ENCODE measurements at regions not wholly inside any gene's neighbourhood (a gene's known extent, or its start where the extent isn't known, plus 50 kb on each side); places are given as distances from the start of the nearest gene placed in this dataset.

- in situ Hi-C loops (cut with HindIII; ENCODE audit: low pct_unique_long_range_greater_than_20kb, low sequenced_read_pairs): no loop called here
- DNase-seq (ENCODE audit: low read depth, low spot score): no peak
Observed at GRCh38 chrX:816411-816810, 185.8 kb downstream of the SHOX start.

- DNase-seq (ENCODE audit: low read depth, low spot score): no peak
- in situ Hi-C loops (cut with HindIII; ENCODE audit: low pct_unique_long_range_greater_than_20kb, low sequenced_read_pairs): no loop called here
Observed at GRCh38 chrX:810186-810585, 179.6 kb downstream of the SHOX start.

DNA sequence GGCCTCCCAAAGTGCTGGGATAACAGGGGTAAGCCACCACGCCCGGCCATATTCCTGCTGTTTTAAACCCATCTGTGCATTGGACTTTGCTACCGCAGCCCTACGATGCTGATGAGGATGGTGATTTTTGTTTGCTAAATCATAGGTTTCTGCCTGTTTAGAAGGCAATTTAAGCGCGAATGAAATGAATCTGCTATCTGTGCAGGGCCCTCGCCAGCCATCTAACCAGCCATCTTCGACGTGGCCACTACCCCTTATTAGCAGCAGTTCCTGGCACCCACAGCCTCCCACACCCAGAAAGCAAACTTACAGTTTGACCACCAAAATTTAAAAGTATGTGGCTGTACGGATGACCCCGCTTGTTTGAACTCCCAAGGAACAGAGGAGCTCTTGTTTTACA lies 178.5 kb downstream of the SHOX start:
- DNase-seq (ENCODE audit: low read depth, low spot score): no peak
- in situ Hi-C loops (cut with HindIII; ENCODE audit: low pct_unique_long_range_greater_than_20kb, low sequenced_read_pairs): no loop called here

- DNase-seq (ENCODE audit: low read depth, low spot score): no peak
- in situ Hi-C loops (cut with HindIII; ENCODE audit: low pct_unique_long_range_greater_than_20kb, low sequenced_read_pairs): no loop called here
Observed at GRCh38 chrX:806586-806985, 176.0 kb downstream of the SHOX start.

DNA sequence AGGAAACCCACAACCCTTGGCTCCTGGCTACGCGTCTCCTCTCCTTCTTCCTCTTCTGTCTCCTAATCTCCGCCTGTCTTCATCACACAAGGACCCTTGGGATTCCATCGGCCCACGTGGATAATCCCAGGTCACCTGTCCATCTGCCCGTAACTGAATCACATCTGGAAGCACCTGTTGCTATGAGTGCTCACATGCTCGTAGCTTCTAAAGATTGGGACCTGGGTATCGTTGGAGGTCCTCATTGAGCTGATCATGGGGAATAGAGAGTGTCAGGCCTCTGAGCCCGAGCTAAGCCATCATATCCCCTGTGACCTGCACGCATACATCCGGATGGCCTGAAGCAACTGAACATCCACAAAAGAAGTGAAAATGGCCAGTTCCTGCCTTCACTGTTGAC lies 175.4 kb downstream of the SHOX start:
- in situ Hi-C loops (cut with HindIII; ENCODE audit: low pct_unique_long_range_greater_than_20kb, low sequenced_read_pairs): no loop called here
- no peak for DNase-seq (ENCODE audit: low read depth, low spot score)

GRCh38 chrX:805103-805670 lies 174.6 kb downstream of the SHOX start:
- in situ Hi-C loops (cut with HindIII; ENCODE audit: low pct_unique_long_range_greater_than_20kb, low sequenced_read_pairs): no loop called here
- no peak for DNase-seq (ENCODE audit: low read depth, low spot score)

GRCh38 chrX:802846-803245 lies 172.3 kb downstream of the SHOX start:
- no peak for DNase-seq (ENCODE audit: low read depth, low spot score)
- in situ Hi-C loops (cut with HindIII; ENCODE audit: low pct_unique_long_range_greater_than_20kb, low sequenced_read_pairs): no loop called here

- DNase-seq (ENCODE audit: low read depth, low spot score): no peak
- in situ Hi-C loops (cut with HindIII; ENCODE audit: low pct_unique_long_range_greater_than_20kb, low sequenced_read_pairs): no loop called here
Observed at GRCh38 chrX:799808-800207, 169.2 kb downstream of the SHOX start.

DNA sequence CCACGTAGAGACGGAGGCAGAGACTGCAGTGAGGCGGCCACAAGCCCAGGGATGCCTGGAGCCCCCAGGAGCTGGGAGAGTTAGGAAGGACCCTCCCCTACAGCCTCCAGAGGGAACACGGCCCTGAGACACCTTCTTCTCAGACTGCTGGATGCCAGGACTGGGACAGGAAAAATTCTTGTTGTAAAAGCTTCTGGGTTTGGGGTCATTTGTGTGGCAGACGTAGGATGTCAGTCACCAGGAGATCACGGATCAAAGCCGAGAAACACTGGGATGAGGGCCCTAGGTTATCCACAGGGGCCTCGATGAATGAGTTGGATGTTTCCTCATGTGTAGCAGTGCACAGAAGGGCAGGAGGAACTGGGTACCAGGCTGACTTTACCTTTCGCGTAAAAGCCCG lies 163.7 kb downstream of the SHOX start:
- no peak for DNase-seq (ENCODE audit: low read depth, low spot score)
- in situ Hi-C loops (cut with HindIII; ENCODE audit: low pct_unique_long_range_greater_than_20kb, low sequenced_read_pairs): no loop called here

DNA sequence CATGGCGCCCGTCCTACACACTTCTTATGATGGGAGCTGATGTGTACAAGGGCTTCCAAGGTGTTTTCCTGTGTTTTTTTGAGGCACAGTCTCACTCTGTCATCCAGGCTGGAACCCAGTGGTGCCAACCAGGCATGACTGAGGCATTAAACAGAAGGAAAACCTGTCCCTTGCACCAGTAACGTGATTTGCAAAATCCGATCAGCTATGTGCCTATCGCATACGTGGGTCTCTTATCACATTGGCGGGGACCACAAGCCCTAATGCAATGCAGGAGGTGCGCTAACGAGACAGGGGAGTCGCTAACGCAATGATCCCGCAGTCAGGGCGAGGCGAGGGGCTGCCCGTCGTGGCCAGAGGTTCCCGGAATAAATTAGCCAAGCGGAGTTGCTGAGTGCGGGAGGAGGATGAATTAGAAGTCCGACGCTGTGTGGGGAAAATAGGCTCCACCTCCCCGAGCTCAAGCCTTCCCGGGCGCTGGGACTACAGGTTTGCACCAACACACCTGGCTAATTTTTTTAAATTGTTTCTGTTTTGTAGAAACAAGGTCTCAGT lies 162.7 kb downstream of the SHOX start:
- in situ Hi-C loops (cut with HindIII; ENCODE audit: low pct_unique_long_range_greater_than_20kb, low sequenced_read_pairs): no loop called here

DNA sequence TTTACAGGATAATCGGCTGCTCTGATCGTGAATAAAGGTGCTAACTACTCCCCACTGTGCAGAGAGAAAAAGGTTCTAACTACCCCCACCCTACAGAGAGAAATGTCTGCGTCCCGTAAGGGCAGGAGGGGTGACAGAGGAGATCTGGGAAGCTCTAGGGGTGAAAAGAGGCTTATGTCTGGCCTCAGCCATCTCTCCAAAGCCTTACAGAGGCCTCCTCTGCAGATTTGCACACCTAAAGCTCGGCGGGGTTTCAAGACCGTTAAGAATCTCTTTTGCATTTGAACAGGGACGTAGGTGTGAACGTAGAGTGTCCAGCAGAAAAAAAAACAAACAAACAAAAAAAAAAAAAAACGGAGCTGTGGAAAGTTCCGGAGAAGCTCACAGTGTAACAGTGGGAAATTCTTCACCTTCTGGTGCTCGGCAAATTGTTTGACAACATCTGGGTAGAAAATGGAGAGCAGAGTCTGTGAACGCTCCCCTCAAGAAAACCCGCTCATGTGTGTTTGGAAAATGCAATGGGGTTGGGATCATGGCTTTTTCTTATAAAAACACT lies 161.0 kb downstream of the SHOX start:
- no peak for DNase-seq (ENCODE audit: low read depth, low spot score)
- in situ Hi-C loops (cut with HindIII; ENCODE audit: low pct_unique_long_range_greater_than_20kb, low sequenced_read_pairs): no loop called here

More for the DNA sequence above, 162.7 kb downstream of the SHOX start:
- DNase-seq (ENCODE audit: low read depth, low spot score): no peak

DNA sequence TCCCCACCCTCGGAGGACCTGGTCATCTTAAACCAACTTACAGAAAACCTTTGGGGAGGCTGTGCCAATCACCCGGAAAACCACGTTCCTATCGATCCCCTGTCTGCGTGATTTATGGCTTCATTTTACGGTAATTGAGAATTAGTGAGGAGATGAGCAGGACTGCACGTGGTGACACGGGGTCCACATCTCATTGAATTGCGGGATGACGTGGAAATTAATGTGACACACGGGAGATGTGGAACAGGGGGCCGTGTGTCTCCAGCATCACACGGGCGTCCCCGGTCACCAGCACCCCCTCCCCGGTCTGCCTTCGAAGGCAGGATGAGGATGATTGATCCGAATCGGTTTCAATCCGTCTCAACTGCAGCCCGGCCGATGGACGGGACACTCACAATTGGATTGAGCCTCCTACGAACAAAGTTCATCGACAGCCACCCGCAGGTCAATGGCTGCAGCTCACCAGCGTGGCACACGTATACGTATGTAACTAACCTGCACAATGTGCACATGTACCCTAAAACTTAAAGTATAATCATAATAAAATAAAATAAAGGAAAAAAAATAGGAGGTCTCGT lies 160.3 kb downstream of the SHOX start:
- DNase-seq (ENCODE audit: low read depth, low spot score): no peak
- in situ Hi-C loops (cut with HindIII; ENCODE audit: low pct_unique_long_range_greater_than_20kb, low sequenced_read_pairs): no loop called here

- in situ Hi-C loops (cut with HindIII; ENCODE audit: low pct_unique_long_range_greater_than_20kb, low sequenced_read_pairs): no loop called here
- no peak for DNase-seq (ENCODE audit: low read depth, low spot score)
Observed at GRCh38 chrX:790041-790506, 159.5 kb downstream of the SHOX start.

DNA sequence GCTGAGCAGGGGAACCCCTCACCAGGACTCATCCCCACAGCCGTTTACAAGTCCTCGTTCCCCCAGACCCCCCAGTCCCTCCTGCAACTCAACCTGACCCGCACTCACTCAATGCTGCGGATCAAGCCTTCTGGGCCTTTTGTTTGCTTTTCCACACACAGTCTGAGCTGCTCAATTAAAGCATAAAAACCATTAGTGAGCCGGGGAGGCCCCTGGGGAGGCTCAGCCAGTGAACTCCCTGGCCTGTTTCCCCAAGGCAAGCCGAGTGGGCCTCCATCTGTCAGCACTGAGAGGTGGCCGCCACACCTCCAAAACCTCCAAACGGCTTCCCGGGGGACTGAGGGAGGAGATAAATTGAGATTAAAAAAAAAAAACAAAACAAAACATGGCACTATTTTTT lies 158.5 kb downstream of the SHOX start:
- no peak for DNase-seq (ENCODE audit: low read depth, low spot score)
- in situ Hi-C loops (cut with HindIII; ENCODE audit: low pct_unique_long_range_greater_than_20kb, low sequenced_read_pairs): no loop called here

- DNase-seq (ENCODE audit: low read depth, low spot score): no peak
- in situ Hi-C loops (cut with HindIII; ENCODE audit: low pct_unique_long_range_greater_than_20kb, low sequenced_read_pairs): no loop called here
Observed at GRCh38 chrX:786441-786881, 155.9 kb downstream of the SHOX start.

- in situ Hi-C loops (cut with HindIII; ENCODE audit: low pct_unique_long_range_greater_than_20kb, low sequenced_read_pairs): no loop called here
- DNase-seq (ENCODE audit: low read depth, low spot score): no peak
Observed at GRCh38 chrX:784829-785228, 154.2 kb downstream of the SHOX start.

DNA sequence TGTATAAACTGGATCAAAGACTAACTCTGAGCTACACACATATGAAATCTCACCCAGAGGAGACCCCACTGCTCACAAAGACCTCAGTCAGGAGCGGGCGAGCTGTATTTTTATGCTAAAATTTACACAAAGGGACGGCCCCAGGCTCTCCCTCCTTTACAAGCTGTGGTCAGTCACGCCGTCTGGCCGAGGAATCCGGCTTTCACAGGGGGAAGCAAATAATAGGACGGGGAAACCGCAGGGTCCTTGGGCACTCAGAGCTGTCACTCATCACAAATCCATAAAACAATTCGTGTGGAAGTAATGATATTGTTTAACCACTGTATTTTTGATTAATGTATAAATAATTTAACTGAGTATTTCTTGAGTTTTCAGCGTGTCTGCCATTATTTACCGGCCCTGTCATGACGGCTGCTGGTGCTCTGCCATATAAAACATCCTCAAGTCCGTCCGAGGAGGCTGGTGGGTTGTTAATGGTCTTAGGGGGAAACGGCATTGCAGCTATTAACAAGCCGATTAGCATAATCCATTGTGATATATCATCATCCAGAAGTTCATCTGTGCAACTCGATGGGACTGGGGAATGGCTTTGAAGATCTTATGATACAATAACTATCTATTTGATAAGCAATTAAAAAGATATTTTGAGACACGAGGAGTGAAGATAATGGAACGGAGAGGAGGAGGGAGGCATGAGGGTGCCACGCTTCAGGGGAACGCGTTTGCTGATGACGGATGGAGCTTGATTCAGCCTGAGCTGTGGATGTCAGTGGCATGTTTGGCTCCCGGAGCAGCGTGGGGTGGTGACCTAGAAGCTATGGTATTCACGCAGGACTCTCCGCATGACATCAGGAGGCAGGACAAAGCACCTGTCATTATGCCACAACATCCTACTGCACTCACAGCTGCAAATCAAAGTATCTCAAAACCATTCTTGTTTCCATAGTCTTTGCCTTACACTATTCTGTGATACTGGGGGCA lies 150.9 kb downstream of the SHOX start:
- DNase-seq (ENCODE audit: low read depth, low spot score): no peak
- in situ Hi-C loops (cut with HindIII; ENCODE audit: low pct_unique_long_range_greater_than_20kb, low sequenced_read_pairs): no loop called here
